Psoas muscle (tissue), 7 donors: ENCODE measurements at regions not wholly inside any gene's neighbourhood (a gene's known extent, or its start where the extent isn't known, plus 50 kb on each side); places are given as distances from the start of the nearest gene placed in this dataset.

Experiments used
- ATAC-seq, 4 donors: fragments of 200-7000 bp; cut with Tn5 transposase; one replicate each; pipeline ENCODE4 v1.9.1; 2020; ENCODE audit warnings: moderate library complexity in 3 of 4, mild to moderate bottlenecking in 2 of 4
- DNase-seq, 2 donors: peaks; one replicate each; pipeline ENCODE4 v3.0.0-alpha.2; 2020
- H3K27ac ChIP-seq: fragments of 200-600 bp; one replicate; pipeline ENCODE4 v1.8.0; 2022
- H3K27me3 ChIP-seq, 3 donors: fragments of 200-600 bp in 1 of 3; one replicate each; pipeline versions ENCODE4 v1.6.1 to v1.8.0; 2013 to 2022; ENCODE audit warnings: low read length in 2 of 3, mild to moderate bottlenecking in 2 of 3, moderate library complexity in 1 of 3; ENCODE audit not compliant: insufficient read depth in 3 of 3
- H3K36me3 ChIP-seq, 2 donors: fragments of 200-600 bp in 1 of 2; one replicate each; pipeline versions ENCODE4 v1.6.1 to v1.8.0; 2013 to 2022; ENCODE audit warnings: low read depth in 1 of 2, mild to moderate bottlenecking in 1 of 2, moderate library complexity in 1 of 2; ENCODE audit not compliant: insufficient read depth in 1 of 2
- H3K4me1 ChIP-seq: fragments of 200-600 bp; one replicate; pipeline ENCODE4 v1.8.0; 2022
- H3K4me3 ChIP-seq: fragments of 200-600 bp; one replicate; pipeline ENCODE4 v1.8.0; 2022; ENCODE audit warnings: mild to moderate bottlenecking
- H3K9me3 ChIP-seq: fragments of 200-600 bp; one replicate; pipeline ENCODE4 v1.8.0; 2022
- WGBS, 3 donors: extraction: QIAGEN DNeasy Blood & Tissue Kit; methylation state at CpG; one replicate each; pipeline versions ENCODE4 v1.1.6 to v1.1.7; 2013; 5-methylcytosine and 5-hydroxymethylcytosine counted together
- intact Hi-C, 2 donors: fragments of 100-400 bp; cut with DNase I; formaldehyde crosslinking; loops; one replicate each; pipeline versions ENCODE4 v1.11.0 to v1.14.2; 2022
- TF ChIP-seq, protein P1 (sequence below): fragments of 200-600 bp; IDR thresholded peaks from one replicate; pipeline ENCODE4 v1.8.0; 2022; ENCODE audit warnings: antibody characterized with exemption
- donor health status: healthy with polysubstance abuse.
- donor health status: DM: no; HTN: no; CAD: no; lungs with moderate emphysema.
- donor health status: Bipolar disorder and iron deficiency.
- donor health status: healthy.
- donor health status: DM: yes; HTN: yes; CAD: no.
- donor health status: DM: no; HTN: no; CAD: no.
- donor health status: DM: yes; HTN: yes; CAD: no.

DNA sequence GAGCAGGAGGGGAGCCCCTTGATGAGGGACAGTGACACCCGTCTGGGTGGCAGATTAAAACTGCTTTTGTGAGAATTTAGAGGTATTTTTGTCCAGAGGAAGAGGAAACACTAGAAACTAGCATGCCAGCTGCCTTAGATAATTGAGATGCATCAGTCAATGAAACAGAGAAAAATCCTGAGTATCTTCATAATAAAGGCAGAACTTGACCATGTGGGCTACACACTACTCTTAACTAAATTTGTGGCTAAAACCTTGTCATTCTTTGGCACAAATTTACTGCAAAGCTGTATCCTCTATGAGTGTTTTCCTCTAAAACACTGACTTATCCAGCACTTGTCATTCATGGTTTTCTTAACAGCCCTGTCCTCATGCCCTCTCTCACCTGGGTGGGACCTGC lies 259.7 kb upstream of the TPM1 start:
- no peaks in the 10 kb centered on the region for H3K9me3 ChIP-seq
- H3K36me3 ChIP-seq, result peaks cover 2 to 26% of the 10 kb centered on the region in 2 donors
- no peaks in the 10 kb centered on the region for H3K27me3 ChIP-seq
- TF ChIP-seq, protein P1, sequence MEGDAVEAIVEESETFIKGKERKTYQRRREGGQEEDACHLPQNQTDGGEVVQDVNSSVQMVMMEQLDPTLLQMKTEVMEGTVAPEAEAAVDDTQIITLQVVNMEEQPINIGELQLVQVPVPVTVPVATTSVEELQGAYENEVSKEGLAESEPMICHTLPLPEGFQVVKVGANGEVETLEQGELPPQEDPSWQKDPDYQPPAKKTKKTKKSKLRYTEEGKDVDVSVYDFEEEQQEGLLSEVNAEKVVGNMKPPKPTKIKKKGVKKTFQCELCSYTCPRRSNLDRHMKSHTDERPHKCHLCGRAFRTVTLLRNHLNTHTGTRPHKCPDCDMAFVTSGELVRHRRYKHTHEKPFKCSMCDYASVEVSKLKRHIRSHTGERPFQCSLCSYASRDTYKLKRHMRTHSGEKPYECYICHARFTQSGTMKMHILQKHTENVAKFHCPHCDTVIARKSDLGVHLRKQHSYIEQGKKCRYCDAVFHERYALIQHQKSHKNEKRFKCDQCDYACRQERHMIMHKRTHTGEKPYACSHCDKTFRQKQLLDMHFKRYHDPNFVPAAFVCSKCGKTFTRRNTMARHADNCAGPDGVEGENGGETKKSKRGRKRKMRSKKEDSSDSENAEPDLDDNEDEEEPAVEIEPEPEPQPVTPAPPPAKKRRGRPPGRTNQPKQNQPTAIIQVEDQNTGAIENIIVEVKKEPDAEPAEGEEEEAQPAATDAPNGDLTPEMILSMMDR, result no peak
- WGBS, 3 donors, result 86 to 96% (median 86%) methylated on average over 1 of the region's 1 CpG
- no peak overlapping the region for H3K27ac ChIP-seq
- no peak for DNase-seq
- intact Hi-C loops, result loop anchor here (2.0 to 10.0 kb wide), 3 partner anchors 264 to 312 kb away; no protein-coding TSS in a partner anchor
- ATAC-seq, result no peak
- no peak overlapping the region for H3K4me3 ChIP-seq
- H3K4me1 ChIP-seq, result no peaks in the 10 kb centered on the region

DNA sequence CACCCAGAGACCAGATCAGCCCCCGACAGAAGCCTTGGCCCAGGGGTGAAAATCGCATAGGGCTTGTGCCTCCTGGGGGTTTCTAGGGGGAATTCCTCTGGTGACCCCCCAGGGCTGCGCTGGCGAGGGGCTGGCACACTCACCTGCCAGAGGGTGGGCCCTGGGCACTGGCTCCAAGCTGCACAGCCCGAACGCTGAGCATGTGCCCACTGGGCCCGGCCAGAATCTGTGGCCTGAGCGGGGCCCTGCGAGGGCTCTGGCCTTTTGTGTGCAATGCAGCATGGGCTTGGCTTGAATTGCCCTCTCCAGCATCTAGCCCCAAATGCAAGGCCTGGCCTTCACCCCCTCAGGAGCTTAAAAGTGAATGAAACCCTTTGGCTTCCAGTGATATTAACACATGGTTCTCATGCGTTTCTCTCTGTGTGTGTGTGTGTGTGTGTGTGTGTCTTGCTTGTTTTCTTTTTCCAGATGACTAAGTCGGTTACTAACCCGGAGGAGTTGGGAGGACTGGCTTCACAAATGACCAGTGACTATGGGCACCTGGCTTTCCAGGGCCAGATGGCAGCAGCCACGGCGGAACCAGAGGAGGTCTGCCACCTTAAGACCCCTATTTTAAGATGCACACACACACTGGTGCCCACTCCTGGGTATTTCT lies 259.1 kb upstream of the TPM1 start:
- 87 to 92% (median 88%) methylated on average over 14 of the region's 14 CpGs for WGBS, 3 donors
- DNase-seq (no peak), ATAC-seq (no peak)
- Histone ChIP-seq H3K36me3 (peaks cover 2 to 30% of the 10 kb centered on the region in 2 donors), H3K4me3 (no peak overlapping the region), H3K9me3 (no peaks in the 10 kb centered on the region), H3K27ac (no peak overlapping the region), H3K4me1 (no peaks in the 10 kb centered on the region), H3K27me3 (no peaks in the 10 kb centered on the region)
- TF ChIP-seq, protein P1, result no peak
- intact Hi-C loops, result loop anchor here (2.0 to 10.0 kb wide), 3 partner anchors 264 to 311 kb away; no protein-coding TSS in a partner anchor

DNA sequence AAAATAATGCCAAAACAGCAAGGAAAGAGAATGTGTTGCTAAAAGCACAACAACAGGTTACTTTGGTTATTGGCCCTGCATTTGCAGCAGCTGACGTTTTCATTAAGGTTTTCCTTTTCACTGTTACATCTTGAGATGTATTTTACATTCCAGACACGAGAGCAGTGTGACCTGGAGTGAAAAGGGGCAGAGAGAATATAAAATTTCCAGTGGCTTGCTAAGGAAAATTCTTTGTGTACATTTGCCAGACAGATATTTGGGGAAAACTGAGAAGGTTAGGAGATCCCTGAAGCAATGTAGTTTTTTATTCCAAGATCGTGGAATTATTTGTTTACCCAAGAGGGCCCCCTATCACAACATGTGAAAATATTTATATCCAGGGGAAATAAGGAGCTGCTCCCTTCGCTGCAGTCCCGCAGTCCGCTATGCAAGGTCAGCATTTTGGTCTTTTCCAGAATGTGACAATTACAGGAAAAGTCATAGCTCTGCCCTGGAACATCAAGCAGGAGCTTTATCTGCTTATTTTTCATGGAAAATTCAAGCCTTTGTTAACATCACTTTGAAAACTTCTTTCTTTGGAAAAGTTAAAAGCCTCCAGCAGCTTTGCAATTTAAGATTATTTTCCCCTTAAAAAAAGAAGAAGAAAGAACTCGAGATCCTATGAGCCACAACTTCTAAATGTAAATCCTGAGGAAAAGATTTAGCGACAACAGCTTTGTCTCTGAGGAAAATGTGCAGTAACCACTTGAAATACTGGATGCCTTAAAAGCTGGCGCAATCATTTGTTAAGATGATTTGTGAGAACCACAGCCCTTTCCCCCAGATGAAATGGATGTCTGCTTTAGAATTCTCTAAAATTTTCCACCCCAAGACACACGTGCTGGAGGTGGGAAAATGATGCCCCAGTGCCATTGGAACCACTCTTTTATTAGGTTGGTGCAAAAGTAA lies 256.4 kb upstream of the TPM1 start:
- ATAC-seq (no peak), DNase-seq (no peak)
- TF ChIP-seq, protein P1, result no peak
- no peaks in the 10 kb centered on the region for H3K27me3 ChIP-seq
- no peak overlapping the region for H3K4me3 ChIP-seq
- no peaks in the 10 kb centered on the region for H3K9me3 ChIP-seq
- H3K27ac ChIP-seq, result no peak overlapping the region
- 69 to 71% (median 70%) methylated on average over 10 of the region's 10 CpGs for WGBS, 3 donors
- intact Hi-C loops, result loop anchor here in 1 of 2 donors (10.0 kb wide), 1 partner anchor 309 kb away; no protein-coding TSS in a partner anchor
- no peaks in the 10 kb centered on the region for H3K4me1 ChIP-seq
- H3K36me3 ChIP-seq, result peaks cover 2 to 21% of the 10 kb centered on the region in 2 donors

DNA sequence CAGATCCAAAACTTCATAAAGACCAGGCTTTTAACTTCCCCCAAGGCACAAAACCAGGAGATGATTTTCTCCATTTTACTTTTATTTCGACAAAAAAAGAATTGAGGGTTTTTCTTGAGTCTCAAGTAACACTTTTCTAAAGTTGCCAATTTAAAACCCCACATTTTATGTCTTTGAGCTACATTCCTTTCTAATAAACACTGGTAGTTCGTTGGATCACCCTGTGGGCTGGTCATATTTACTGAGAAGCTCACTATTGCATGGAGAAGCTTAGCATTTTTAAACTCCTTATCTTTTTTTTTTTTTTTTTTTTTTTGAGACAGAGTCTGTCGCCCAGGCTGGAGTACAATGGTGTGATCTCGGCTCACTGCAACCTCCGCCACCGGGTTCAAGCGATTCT lies 255.1 kb upstream of the TPM1 start:
- ATAC-seq, result no peak
- WGBS, 3 donors, result 89 to 94% (median 91%) methylated on average over 7 of the region's 7 CpGs
- Histone ChIP-seq H3K9me3 (no peaks in the 10 kb centered on the region), H3K27me3 (no peaks in the 10 kb centered on the region), H3K4me3 (no peak overlapping the region), H3K4me1 (no peaks in the 10 kb centered on the region), H3K36me3 (peaks cover 3 to 25% of the 10 kb centered on the region in 2 donors), H3K27ac (no peak overlapping the region)
- intact Hi-C loops, result loop anchor here in 1 of 2 donors (10.0 kb wide), 1 partner anchor 307 kb away; no protein-coding TSS in a partner anchor
- no peak for DNase-seq
- TF ChIP-seq, protein P1, result no peak
